Peyer's patch (tissue), 4 donors: ENCODE measurements at regions not wholly inside any gene's neighbourhood (a gene's known extent, or its start where the extent isn't known, plus 50 kb on each side); places are given as distances from the start of the nearest gene placed in this dataset.

Source experiments
- DNase-seq, 3 donors: peaks; one replicate each; pipeline ENCODE4 v3.0.0-alpha.2; 2017 to 2019
- H3K27ac ChIP-seq, 4 donors: fragments of 200-600 bp; sonication (generic); one replicate each; pipeline ENCODE4 v1.5.1; 2016 to 2019
- H3K27me3 ChIP-seq, 2 donors: fragments of 200-600 bp; sonication (generic); one replicate each; pipeline ENCODE4 v1.5.1; 2019
- H3K36me3 ChIP-seq, 3 donors: fragments of 200-600 bp; sonication (generic); one replicate each; pipeline ENCODE4 v1.5.1; 2016 to 2019
- H3K4me1 ChIP-seq, 4 donors: fragments of 200-600 bp; sonication (generic); one replicate each; pipeline ENCODE4 v1.5.1; 2016 to 2019
- H3K4me3 ChIP-seq, 4 donors: fragments of 200-600 bp; sonication (generic); 1 replicate in 3 of 4; 2 replicates in 1 of 4; pipeline ENCODE4 v1.5.1; 2016 to 2019; ENCODE audit warnings: mild to moderate bottlenecking in 1 of 4
- H3K9me3 ChIP-seq, 4 donors: fragments of 200-600 bp; sonication (generic); one replicate each; pipeline ENCODE4 v1.5.1; 2016 to 2019; ENCODE audit warnings: mild to moderate bottlenecking in 1 of 4
- CTCF ChIP-seq, 6 experiments: fragments of 450-650 bp in 4 of 6; fragments of 200-600 bp in 2 of 6; sonication (generic) in 1 of 6; IDR thresholded peaks; one replicate each; pipeline ENCODE4 v1.5.1; 2017 to 2019; ENCODE audit warnings: antibody characterized with exemption in 6 of 6, mild to moderate bottlenecking in 3 of 6, moderate library complexity in 1 of 6
- POLR2A ChIP-seq, 2 donors: fragments of 450-650 bp; IDR thresholded peaks; one replicate each; pipeline ENCODE4 v1.5.1; 2017; ENCODE audit warnings: antibody characterized with exemption in 2 of 2, mild to moderate bottlenecking in 2 of 2, moderate library complexity in 2 of 2

- Histone ChIP-seq H3K36me3 (no peaks in the 10 kb centered on the region), H3K9me3 (no peaks in the 10 kb centered on the region), H3K4me3 (no peak overlapping the region), H3K4me1 (no peaks in the 10 kb centered on the region), H3K27me3 (no peaks in the 10 kb centered on the region), H3K27ac (no peak overlapping the region)
- TF ChIP-seq CTCF (IDR thresholded peaks at IDR 0.05) (no peak), POLR2A (IDR thresholded peaks at IDR 0.05) (no peak)
- DNase-seq, result no peak
Measured at GRCh38 chr11:91365986-91366585, 858.5 kb upstream of the FAT3 start.

GRCh38 chr11:91350931-91351330 is 873.7 kb upstream of the FAT3 start:
- no peaks in the 10 kb centered on the region for H3K4me1 ChIP-seq
- no peaks in the 10 kb centered on the region for H3K9me3 ChIP-seq
- DNase-seq, result no peak
- no peaks in the 10 kb centered on the region for H3K36me3 ChIP-seq
- H3K27ac ChIP-seq, result no peak overlapping the region
- TF ChIP-seq POLR2A (IDR thresholded peaks at IDR 0.05) (no peak), CTCF (IDR thresholded peaks at IDR 0.05) (no peak)
- no peak overlapping the region for H3K4me3 ChIP-seq
- no peaks in the 10 kb centered on the region for H3K27me3 ChIP-seq

- H3K36me3 ChIP-seq, result no peaks in the 10 kb centered on the region
Measured at GRCh38 chr11:91326751-91327150, 897.9 kb upstream of the FAT3 start.

GRCh38 chr11:91326280-91326679 is 898.3 kb upstream of the FAT3 start:
- Histone ChIP-seq H3K27me3 (no peaks in the 10 kb centered on the region), H3K4me1 (no peaks in the 10 kb centered on the region), H3K36me3 (no peaks in the 10 kb centered on the region), H3K9me3 (peaks cover 0 to 4% (median 0%) of the 10 kb centered on the region in 4 donors), H3K27ac (no peak overlapping the region), H3K4me3 (no peak overlapping the region)
- DNase-seq, result no peak
- TF ChIP-seq POLR2A (IDR thresholded peaks at IDR 0.05) (no peak), CTCF (IDR thresholded peaks at IDR 0.05) (no peak)

More at GRCh38 chr11:91326751-91327150, 897.9 kb upstream of the FAT3 start:
- no peak for TF ChIP-seq POLR2A (IDR thresholded peaks at IDR 0.05)
- TF ChIP-seq CTCF (IDR thresholded peaks at IDR 0.05), result no peak
- DNase-seq, result no peak
- Histone ChIP-seq H3K4me1 (no peaks in the 10 kb centered on the region), H3K4me3 (no peak overlapping the region), H3K27me3 (no peaks in the 10 kb centered on the region), H3K9me3 (peaks cover 0 to 4% (median 0%) of the 10 kb centered on the region in 4 donors), H3K27ac (no peak overlapping the region)

GRCh38 chr11:91314521-91314920 is 910.1 kb upstream of the FAT3 start:
- no peak overlapping the region for H3K4me3 ChIP-seq
- H3K9me3 ChIP-seq, result no peaks in the 10 kb centered on the region
- no peaks in the 10 kb centered on the region for H3K4me1 ChIP-seq
- TF ChIP-seq CTCF (IDR thresholded peaks at IDR 0.05), result no peak
- no peak for TF ChIP-seq POLR2A (IDR thresholded peaks at IDR 0.05)
- H3K27me3 ChIP-seq, result no peaks in the 10 kb centered on the region
- H3K36me3 ChIP-seq, result no peaks in the 10 kb centered on the region
- DNase-seq, result no peak
- H3K27ac ChIP-seq, result no peak overlapping the region

GRCh38 chr11:91312541-91312940 is 912.1 kb upstream of the FAT3 start:
- H3K27me3 ChIP-seq, result no peaks in the 10 kb centered on the region
- TF ChIP-seq CTCF (IDR thresholded peaks at IDR 0.05), result no peak
- TF ChIP-seq POLR2A (IDR thresholded peaks at IDR 0.05), result no peak
- no peak overlapping the region for H3K4me3 ChIP-seq
- no peak for DNase-seq
- H3K9me3 ChIP-seq, result no peaks in the 10 kb centered on the region
- no peaks in the 10 kb centered on the region for H3K4me1 ChIP-seq
- no peaks in the 10 kb centered on the region for H3K36me3 ChIP-seq
- no peak overlapping the region for H3K27ac ChIP-seq
